ENCODE measurements at regions not wholly inside any gene's neighbourhood (a gene's known extent, or its start where the extent isn't known, plus 50 kb on each side); places are given as distances from the start of the nearest gene placed in this dataset.
"Not testable (repeated sequence)": the region's sequence is repeated elsewhere in the genome, so short reads cannot be mapped to it uniquely, and the experiment has no call there.

GRCh38 chr1:189220750-189221149 is 1256.9 kb downstream of the BRINP3 start:
- no peak for TF ChIP-seq OSR1 (CRISPR knock-in tag; IDR thresholded peaks at IDR 0.05)
- no peak for TF ChIP-seq TCF4 (CRISPR knock-in tag; IDR thresholded peaks at IDR 0.05; ENCODE audit: borderline replicate concordance)
- no peak for TF ChIP-seq PPARA (CRISPR knock-in tag; IDR thresholded peaks at IDR 0.05; ENCODE audit: borderline replicate concordance)
- TF ChIP-seq SNAI2 (CRISPR knock-in tag; IDR thresholded peaks at IDR 0.05): no peak
- no peak for TF ChIP-seq CREB5 (CRISPR knock-in tag; IDR thresholded peaks at IDR 0.05; ENCODE audit: low read depth)
- no peak for ATAC-seq

- ATAC-seq: not testable (repeated sequence)
These were observed 1251.9 kb downstream of the BRINP3 start for GRCh38 chr1:189225794-189226145.

- TF ChIP-seq PPARA (CRISPR knock-in tag; IDR thresholded peaks at IDR 0.05; ENCODE audit: borderline replicate concordance): no peak
- no peak for TF ChIP-seq CSDC2 (CRISPR knock-in tag; IDR thresholded peaks at IDR 0.05)
- no peak for TF ChIP-seq ZFP3 (CRISPR knock-in tag; IDR thresholded peaks at IDR 0.05)
- no peak for ATAC-seq
These were observed 1250.9 kb downstream of the BRINP3 start for GRCh38 chr1:189226779-189227178.

GRCh38 chr1:189237008-189237407 is 1240.7 kb downstream of the BRINP3 start:
- TF ChIP-seq ESRRG (CRISPR knock-in tag; IDR thresholded peaks at IDR 0.05): no peak
- TF ChIP-seq ZFP3 (CRISPR knock-in tag; IDR thresholded peaks at IDR 0.05): no peak
- no peak for TF ChIP-seq TCF4 (CRISPR knock-in tag; IDR thresholded peaks at IDR 0.05; ENCODE audit: borderline replicate concordance)
- no peak for TF ChIP-seq ZNF8 (CRISPR knock-in tag; IDR thresholded peaks at IDR 0.05)
- ATAC-seq: no peak

- no peak for ATAC-seq
These were observed 1223.9 kb downstream of the BRINP3 start for GRCh38 chr1:189253601-189254350.

GRCh38 chr1:189261128-189261527 is 1216.5 kb downstream of the BRINP3 start:
- not testable (repeated sequence) for ATAC-seq

More at GRCh38 chr1:189253601-189254350, 1223.9 kb downstream of the BRINP3 start:
- TF ChIP-seq TOX (CRISPR knock-in tag; IDR thresholded peaks at IDR 0.05; ENCODE audit: borderline replicate concordance): no peak
- TF ChIP-seq ARNTL (CRISPR knock-in tag; IDR thresholded peaks at IDR 0.05; ENCODE audit: borderline replicate concordance, low read depth): no peak
- no peak for TF ChIP-seq CSRNP3 (CRISPR knock-in tag; IDR thresholded peaks at IDR 0.05)
- no peak for TF ChIP-seq ZFP3 (CRISPR knock-in tag; IDR thresholded peaks at IDR 0.05)
- TF ChIP-seq CREB5 (CRISPR knock-in tag; IDR thresholded peaks at IDR 0.05; ENCODE audit: low read depth): no peak
- no peak for TF ChIP-seq SNAI2 (CRISPR knock-in tag; IDR thresholded peaks at IDR 0.05)
- no peak for TF ChIP-seq GLIS3 (CRISPR knock-in tag; IDR thresholded peaks at IDR 0.05)
- no peak for TF ChIP-seq BACH2 (CRISPR knock-in tag; IDR thresholded peaks at IDR 0.05; ENCODE audit: borderline replicate concordance)
- no peak for TF ChIP-seq PPARA (CRISPR knock-in tag; IDR thresholded peaks at IDR 0.05; ENCODE audit: borderline replicate concordance)
- no peak for TF ChIP-seq ZNF8 (CRISPR knock-in tag; IDR thresholded peaks at IDR 0.05)

GRCh38 chr1:189269011-189269410 is 1208.7 kb downstream of the BRINP3 start:
- ATAC-seq: no peak
- TF ChIP-seq RARB (CRISPR knock-in tag; IDR thresholded peaks at IDR 0.05) (no peak), SNAI2 (CRISPR knock-in tag; IDR thresholded peaks at IDR 0.05) (no peak)

- ATAC-seq: no peak
- TF ChIP-seq ZFP30 (CRISPR knock-in tag; IDR thresholded peaks at IDR 0.05) (no peak), TCF4 (CRISPR knock-in tag; IDR thresholded peaks at IDR 0.05; ENCODE audit: borderline replicate concordance) (no peak), BACH2 (CRISPR knock-in tag; IDR thresholded peaks at IDR 0.05; ENCODE audit: borderline replicate concordance) (no peak), SNAI2 (CRISPR knock-in tag; IDR thresholded peaks at IDR 0.05) (no peak), POU6F1 (CRISPR knock-in tag; IDR thresholded peaks at IDR 0.05; ENCODE audit: borderline replicate concordance, low read depth) (no peak), ZNF70 (CRISPR knock-in tag; IDR thresholded peaks at IDR 0.05) (no peak), ISL1 (CRISPR knock-in tag; IDR thresholded peaks at IDR 0.05) (no peak), TSHZ2 (CRISPR knock-in tag; IDR thresholded peaks at IDR 0.05) (no peak), TOX (CRISPR knock-in tag; IDR thresholded peaks at IDR 0.05; ENCODE audit: borderline replicate concordance) (no peak), ESRRG (CRISPR knock-in tag; IDR thresholded peaks at IDR 0.05) (no peak), GLIS3 (CRISPR knock-in tag; IDR thresholded peaks at IDR 0.05) (no peak), ZFP3 (CRISPR knock-in tag; IDR thresholded peaks at IDR 0.05) (no peak), CSDC2 (CRISPR knock-in tag; IDR thresholded peaks at IDR 0.05) (no peak)
These were observed 1203.4 kb downstream of the BRINP3 start for GRCh38 chr1:189274267-189274666.

All from SK-N-SH treated with all-trans-retinoic acid at 6 μM for 48 hours (cell line).